ENCODE measurements at regions not wholly inside any gene's neighbourhood (a gene's known extent, or its start where the extent isn't known, plus 50 kb on each side); places are given as distances from the start of the nearest gene placed in this dataset.

DNA sequence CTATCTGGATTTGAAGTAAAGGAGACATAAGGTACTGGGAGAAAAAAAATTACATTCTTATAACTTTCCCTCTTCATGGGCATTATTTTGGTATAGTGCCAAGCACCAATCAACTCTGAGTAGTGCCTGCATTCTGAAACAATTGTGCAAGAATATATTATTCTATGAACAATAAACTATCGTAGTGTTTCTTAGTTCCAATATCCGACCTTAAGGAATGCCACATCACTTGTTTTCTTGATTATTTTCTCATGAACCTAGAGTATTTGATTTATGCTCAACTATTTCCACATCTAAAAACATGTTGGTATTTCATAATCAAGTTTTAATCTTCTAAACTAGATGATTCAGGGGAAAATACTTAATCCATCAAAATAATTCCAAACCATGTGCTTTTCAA is 294.4 kb upstream of the TBX18 start:
- no peak for TF ChIP-seq ELF4 (IDR thresholded peaks at IDR 0.05)
- TF ChIP-seq ZNF384 (IDR thresholded peaks at IDR 0.05), result no peak
- no peak for TF ChIP-seq TARDBP (IDR thresholded peaks at IDR 0.05)
- TF ChIP-seq SP1 (IDR thresholded peaks at IDR 0.05), result no peak
- no peak for TF ChIP-seq FOXM1 (IDR thresholded peaks at IDR 0.05; ENCODE audit: borderline replicate concordance)
- TF ChIP-seq FOXA1 (IDR thresholded peaks at IDR 0.05), result no peak
- TF ChIP-seq HDGF (IDR thresholded peaks at IDR 0.05; ENCODE audit: borderline replicate concordance), result no peak
- TF ChIP-seq SUZ12 (IDR thresholded peaks at IDR 0.05), result no peak

Measured in HEK293T (cell line).